ENCODE measurements at regions not wholly inside any gene's neighbourhood (a gene's known extent, or its start where the extent isn't known, plus 50 kb on each side); places are given as distances from the start of the nearest gene placed in this dataset.

DNA sequence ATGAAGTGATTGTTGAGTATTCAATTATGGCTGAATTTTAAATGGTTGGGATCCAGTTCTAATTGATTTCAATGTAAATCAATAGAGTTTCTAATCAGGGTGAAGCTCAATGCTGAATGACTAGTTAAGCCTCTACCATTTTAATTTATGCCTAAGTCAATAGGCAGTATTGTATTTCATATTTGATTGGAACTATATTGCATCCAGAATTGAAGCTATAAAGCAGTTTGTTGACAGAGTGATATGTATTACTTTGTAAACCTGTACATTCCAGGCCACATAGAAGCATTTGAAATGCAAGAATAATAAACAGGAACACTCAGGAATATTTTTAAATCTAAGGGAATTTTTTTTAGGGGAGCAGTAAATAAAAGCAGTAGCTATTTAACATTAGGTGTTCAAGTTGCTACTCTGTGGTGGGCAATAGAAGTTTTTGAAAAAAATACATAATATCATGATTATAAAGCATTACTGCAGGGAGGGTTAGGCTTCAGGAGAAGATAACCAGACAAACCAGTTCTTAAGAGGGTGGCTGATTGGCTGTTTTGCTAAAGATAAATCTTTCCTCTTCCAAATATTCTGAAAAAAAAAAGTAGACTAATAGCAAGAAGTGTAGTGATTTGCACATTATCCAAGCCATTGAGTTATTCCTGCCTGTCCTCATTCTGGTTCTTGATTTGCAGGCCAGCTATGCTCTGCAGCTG, 492.0 kb upstream of the MEF2C start:
- H3K27ac ChIP-seq (ENCODE audit: insufficient read depth, low read depth, low read length), result no peak overlapping the region
- H4K20me1 ChIP-seq (replicated peaks; ENCODE audit: control insufficient read depth, extremely low read depth, insufficient read depth, low read length), result no peaks in the 10 kb centered on the region
- no peaks in the 10 kb centered on the region for H3K4me1 ChIP-seq (ENCODE audit: control insufficient read depth, extremely low read depth, insufficient read depth, low read length)
- H3K79me2 ChIP-seq (ENCODE audit: control insufficient read depth, insufficient read depth, low read length), result no peaks in the 10 kb centered on the region
- DNase-seq (ENCODE audit: low read depth, low spot score) (no peak), FAIRE-seq (no peak)
- dilution Hi-C loops (cut with MboI; ENCODE audit: extremely low pct_ligation_motif_present, low sequenced_read_pairs) (no loop called here), intact Hi-C loops (cut with micrococcal nuclease) (no loop called here)
- no peak overlapping the region for H3K4me2 ChIP-seq (ENCODE audit: insufficient read depth, low read length)
- no peaks in the 10 kb centered on the region for H3K9me1 ChIP-seq (replicated peaks; ENCODE audit: control insufficient read depth, extremely low read depth, insufficient read depth, low read length)
- H3K36me3 ChIP-seq (ENCODE audit: control insufficient read depth in 2 of 2, extremely low read depth in 1 of 2, insufficient read depth in 2 of 2, low read length in 2 of 2), result no peaks in the 10 kb centered on the region
- no peak overlapping the region for H3K4me3 ChIP-seq (replicated peaks in 1 of 3; ENCODE audit: insufficient read depth in 1 of 3, low read depth in 1 of 3, low read length in 3 of 3)
- ChIA-PET POLR2A (no interaction called here), CTCF (interaction anchor here (0.9 to 1.2 kb wide), 3 partner anchors 22 to 31 kb away, joined by 3 read pairs; no protein-coding TSS in a partner anchor)
- H3K9me3 ChIP-seq (replicated peaks; ENCODE audit: control insufficient read depth, insufficient read depth, low read length), result no peaks in the 10 kb centered on the region
- H3K27me3 ChIP-seq (ENCODE audit: control insufficient read depth in 2 of 2, insufficient read depth in 2 of 2, low read length in 2 of 2), result no peaks in the 10 kb centered on the region
- TF ChIP-seq POLR2A (IDR thresholded peaks at IDR 0.05; ENCODE audit: low read depth, low read length), result no peak
- no peak for TF ChIP-seq FOS (IDR thresholded peaks at IDR 0.05; ENCODE audit: borderline replicate concordance, insufficient read depth, low read length)
- TF ChIP-seq GATA2 (IDR thresholded peaks at IDR 0.05; ENCODE audit: insufficient read depth, insufficient read length, low read depth, low read length), result no peak
- TF ChIP-seq, protein P1, sequence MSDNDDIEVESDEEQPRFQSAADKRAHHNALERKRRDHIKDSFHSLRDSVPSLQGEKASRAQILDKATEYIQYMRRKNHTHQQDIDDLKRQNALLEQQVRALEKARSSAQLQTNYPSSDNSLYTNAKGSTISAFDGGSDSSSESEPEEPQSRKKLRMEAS (IDR thresholded peaks at IDR 0.05; ENCODE audit: insufficient read depth, insufficient read length), result no peak
- no peak for TF ChIP-seq POLR2AphosphoS5 (IDR thresholded peaks at IDR 0.05; ENCODE audit: insufficient read depth, low read depth, low read length)
- no peak for TF ChIP-seq JUN (IDR thresholded peaks at IDR 0.05; ENCODE audit: borderline replicate concordance, insufficient read depth, insufficient read length, low read depth)
- no peak for TF ChIP-seq MYC (IDR thresholded peaks at IDR 0.05; ENCODE audit: low read depth, low read length)
- no peak for TF ChIP-seq EZH2 (IDR thresholded peaks at IDR 0.05; ENCODE audit: borderline replicate concordance, low read depth, low read length, severe bottlenecking)
- TF ChIP-seq, protein P2, sequence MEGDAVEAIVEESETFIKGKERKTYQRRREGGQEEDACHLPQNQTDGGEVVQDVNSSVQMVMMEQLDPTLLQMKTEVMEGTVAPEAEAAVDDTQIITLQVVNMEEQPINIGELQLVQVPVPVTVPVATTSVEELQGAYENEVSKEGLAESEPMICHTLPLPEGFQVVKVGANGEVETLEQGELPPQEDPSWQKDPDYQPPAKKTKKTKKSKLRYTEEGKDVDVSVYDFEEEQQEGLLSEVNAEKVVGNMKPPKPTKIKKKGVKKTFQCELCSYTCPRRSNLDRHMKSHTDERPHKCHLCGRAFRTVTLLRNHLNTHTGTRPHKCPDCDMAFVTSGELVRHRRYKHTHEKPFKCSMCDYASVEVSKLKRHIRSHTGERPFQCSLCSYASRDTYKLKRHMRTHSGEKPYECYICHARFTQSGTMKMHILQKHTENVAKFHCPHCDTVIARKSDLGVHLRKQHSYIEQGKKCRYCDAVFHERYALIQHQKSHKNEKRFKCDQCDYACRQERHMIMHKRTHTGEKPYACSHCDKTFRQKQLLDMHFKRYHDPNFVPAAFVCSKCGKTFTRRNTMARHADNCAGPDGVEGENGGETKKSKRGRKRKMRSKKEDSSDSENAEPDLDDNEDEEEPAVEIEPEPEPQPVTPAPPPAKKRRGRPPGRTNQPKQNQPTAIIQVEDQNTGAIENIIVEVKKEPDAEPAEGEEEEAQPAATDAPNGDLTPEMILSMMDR (IDR thresholded peaks at IDR 0.05; ENCODE audit: extremely low read depth in 1 of 2, insufficient read depth in 1 of 2, low read depth in 1 of 2, low read length in 2 of 2), result no peak
- H2AFZ ChIP-seq (ENCODE audit: low read depth, low read length), result no peak overlapping the region
- no peak overlapping the region for H3K9ac ChIP-seq (replicated peaks; ENCODE audit: extremely low read depth, insufficient read depth, low read length)
- BruUV-seq (replicated peaks), result no TSS peak

All from endothelial cell of umbilical vein (primary cell).